ENCODE measurements at regions not wholly inside any gene's neighbourhood (a gene's known extent, or its start where the extent isn't known, plus 50 kb on each side); places are given as distances from the start of the nearest gene placed in this dataset.

DNA sequence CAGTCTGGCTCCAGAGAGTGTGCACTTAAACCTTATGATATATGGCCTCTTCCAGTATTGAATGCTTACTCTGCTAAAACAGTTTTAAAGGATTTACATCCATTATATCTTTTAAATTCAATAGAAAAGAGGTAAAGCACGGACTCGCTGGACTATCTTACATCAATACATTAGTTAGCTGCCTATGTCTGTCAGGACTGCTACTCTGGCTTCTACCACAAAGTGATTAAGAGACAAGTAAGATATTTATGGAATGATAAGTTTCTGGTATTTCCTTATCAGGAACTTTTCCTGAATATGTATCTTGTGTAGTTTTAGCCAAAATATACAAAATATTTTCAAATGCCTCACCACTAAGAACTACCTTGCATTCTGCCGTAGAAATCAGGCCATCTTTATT lies 295.1 kb downstream of the ISL1 start:
- TF ChIP-seq JUNB (IDR thresholded peaks at IDR 0.05; ENCODE audit: unreplicated experiment) (no peak), EZH2phosphoT487 (IDR thresholded peaks at IDR 0.05; ENCODE audit: unreplicated experiment) (no peak), ZNF114 (CRISPR knock-in tag; IDR thresholded peaks at IDR 0.05) (no peak), EZH2 (IDR thresholded peaks at IDR 0.05; ENCODE audit: low read depth, unreplicated experiment) (no peak), ZNF331 (CRISPR knock-in tag; IDR thresholded peaks at IDR 0.05; ENCODE audit: low read depth) (no peak), POLR2AphosphoS5 (IDR thresholded peaks at IDR 0.05; ENCODE audit: low read depth) (no peak), STAT1 (IDR thresholded peaks at IDR 0.05; ENCODE audit: unreplicated experiment) (no peak), CREB1 (CRISPR knock-in tag; IDR thresholded peaks at IDR 0.05; ENCODE audit: low read depth) (no peak)
- TF ChIP-seq, protein P1, sequence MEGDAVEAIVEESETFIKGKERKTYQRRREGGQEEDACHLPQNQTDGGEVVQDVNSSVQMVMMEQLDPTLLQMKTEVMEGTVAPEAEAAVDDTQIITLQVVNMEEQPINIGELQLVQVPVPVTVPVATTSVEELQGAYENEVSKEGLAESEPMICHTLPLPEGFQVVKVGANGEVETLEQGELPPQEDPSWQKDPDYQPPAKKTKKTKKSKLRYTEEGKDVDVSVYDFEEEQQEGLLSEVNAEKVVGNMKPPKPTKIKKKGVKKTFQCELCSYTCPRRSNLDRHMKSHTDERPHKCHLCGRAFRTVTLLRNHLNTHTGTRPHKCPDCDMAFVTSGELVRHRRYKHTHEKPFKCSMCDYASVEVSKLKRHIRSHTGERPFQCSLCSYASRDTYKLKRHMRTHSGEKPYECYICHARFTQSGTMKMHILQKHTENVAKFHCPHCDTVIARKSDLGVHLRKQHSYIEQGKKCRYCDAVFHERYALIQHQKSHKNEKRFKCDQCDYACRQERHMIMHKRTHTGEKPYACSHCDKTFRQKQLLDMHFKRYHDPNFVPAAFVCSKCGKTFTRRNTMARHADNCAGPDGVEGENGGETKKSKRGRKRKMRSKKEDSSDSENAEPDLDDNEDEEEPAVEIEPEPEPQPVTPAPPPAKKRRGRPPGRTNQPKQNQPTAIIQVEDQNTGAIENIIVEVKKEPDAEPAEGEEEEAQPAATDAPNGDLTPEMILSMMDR (conservative IDR thresholded peaks at IDR 0.05; ENCODE audit: low read depth in 2 of 2): no peak
- TF ChIP-seq, protein P2, sequence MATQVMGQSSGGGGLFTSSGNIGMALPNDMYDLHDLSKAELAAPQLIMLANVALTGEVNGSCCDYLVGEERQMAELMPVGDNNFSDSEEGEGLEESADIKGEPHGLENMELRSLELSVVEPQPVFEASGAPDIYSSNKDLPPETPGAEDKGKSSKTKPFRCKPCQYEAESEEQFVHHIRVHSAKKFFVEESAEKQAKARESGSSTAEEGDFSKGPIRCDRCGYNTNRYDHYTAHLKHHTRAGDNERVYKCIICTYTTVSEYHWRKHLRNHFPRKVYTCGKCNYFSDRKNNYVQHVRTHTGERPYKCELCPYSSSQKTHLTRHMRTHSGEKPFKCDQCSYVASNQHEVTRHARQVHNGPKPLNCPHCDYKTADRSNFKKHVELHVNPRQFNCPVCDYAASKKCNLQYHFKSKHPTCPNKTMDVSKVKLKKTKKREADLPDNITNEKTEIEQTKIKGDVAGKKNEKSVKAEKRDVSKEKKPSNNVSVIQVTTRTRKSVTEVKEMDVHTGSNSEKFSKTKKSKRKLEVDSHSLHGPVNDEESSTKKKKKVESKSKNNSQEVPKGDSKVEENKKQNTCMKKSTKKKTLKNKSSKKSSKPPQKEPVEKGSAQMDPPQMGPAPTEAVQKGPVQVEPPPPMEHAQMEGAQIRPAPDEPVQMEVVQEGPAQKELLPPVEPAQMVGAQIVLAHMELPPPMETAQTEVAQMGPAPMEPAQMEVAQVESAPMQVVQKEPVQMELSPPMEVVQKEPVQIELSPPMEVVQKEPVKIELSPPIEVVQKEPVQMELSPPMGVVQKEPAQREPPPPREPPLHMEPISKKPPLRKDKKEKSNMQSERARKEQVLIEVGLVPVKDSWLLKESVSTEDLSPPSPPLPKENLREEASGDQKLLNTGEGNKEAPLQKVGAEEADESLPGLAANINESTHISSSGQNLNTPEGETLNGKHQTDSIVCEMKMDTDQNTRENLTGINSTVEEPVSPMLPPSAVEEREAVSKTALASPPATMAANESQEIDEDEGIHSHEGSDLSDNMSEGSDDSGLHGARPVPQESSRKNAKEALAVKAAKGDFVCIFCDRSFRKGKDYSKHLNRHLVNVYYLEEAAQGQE (IDR thresholded peaks at IDR 0.05; ENCODE audit: unreplicated experiment): no peak
- TF ChIP-seq, protein P3, sequence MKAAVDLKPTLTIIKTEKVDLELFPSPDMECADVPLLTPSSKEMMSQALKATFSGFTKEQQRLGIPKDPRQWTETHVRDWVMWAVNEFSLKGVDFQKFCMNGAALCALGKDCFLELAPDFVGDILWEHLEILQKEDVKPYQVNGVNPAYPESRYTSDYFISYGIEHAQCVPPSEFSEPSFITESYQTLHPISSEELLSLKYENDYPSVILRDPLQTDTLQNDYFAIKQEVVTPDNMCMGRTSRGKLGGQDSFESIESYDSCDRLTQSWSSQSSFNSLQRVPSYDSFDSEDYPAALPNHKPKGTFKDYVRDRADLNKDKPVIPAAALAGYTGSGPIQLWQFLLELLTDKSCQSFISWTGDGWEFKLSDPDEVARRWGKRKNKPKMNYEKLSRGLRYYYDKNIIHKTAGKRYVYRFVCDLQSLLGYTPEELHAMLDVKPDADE (IDR thresholded peaks at IDR 0.05): no peak
- TF ChIP-seq, protein P4, sequence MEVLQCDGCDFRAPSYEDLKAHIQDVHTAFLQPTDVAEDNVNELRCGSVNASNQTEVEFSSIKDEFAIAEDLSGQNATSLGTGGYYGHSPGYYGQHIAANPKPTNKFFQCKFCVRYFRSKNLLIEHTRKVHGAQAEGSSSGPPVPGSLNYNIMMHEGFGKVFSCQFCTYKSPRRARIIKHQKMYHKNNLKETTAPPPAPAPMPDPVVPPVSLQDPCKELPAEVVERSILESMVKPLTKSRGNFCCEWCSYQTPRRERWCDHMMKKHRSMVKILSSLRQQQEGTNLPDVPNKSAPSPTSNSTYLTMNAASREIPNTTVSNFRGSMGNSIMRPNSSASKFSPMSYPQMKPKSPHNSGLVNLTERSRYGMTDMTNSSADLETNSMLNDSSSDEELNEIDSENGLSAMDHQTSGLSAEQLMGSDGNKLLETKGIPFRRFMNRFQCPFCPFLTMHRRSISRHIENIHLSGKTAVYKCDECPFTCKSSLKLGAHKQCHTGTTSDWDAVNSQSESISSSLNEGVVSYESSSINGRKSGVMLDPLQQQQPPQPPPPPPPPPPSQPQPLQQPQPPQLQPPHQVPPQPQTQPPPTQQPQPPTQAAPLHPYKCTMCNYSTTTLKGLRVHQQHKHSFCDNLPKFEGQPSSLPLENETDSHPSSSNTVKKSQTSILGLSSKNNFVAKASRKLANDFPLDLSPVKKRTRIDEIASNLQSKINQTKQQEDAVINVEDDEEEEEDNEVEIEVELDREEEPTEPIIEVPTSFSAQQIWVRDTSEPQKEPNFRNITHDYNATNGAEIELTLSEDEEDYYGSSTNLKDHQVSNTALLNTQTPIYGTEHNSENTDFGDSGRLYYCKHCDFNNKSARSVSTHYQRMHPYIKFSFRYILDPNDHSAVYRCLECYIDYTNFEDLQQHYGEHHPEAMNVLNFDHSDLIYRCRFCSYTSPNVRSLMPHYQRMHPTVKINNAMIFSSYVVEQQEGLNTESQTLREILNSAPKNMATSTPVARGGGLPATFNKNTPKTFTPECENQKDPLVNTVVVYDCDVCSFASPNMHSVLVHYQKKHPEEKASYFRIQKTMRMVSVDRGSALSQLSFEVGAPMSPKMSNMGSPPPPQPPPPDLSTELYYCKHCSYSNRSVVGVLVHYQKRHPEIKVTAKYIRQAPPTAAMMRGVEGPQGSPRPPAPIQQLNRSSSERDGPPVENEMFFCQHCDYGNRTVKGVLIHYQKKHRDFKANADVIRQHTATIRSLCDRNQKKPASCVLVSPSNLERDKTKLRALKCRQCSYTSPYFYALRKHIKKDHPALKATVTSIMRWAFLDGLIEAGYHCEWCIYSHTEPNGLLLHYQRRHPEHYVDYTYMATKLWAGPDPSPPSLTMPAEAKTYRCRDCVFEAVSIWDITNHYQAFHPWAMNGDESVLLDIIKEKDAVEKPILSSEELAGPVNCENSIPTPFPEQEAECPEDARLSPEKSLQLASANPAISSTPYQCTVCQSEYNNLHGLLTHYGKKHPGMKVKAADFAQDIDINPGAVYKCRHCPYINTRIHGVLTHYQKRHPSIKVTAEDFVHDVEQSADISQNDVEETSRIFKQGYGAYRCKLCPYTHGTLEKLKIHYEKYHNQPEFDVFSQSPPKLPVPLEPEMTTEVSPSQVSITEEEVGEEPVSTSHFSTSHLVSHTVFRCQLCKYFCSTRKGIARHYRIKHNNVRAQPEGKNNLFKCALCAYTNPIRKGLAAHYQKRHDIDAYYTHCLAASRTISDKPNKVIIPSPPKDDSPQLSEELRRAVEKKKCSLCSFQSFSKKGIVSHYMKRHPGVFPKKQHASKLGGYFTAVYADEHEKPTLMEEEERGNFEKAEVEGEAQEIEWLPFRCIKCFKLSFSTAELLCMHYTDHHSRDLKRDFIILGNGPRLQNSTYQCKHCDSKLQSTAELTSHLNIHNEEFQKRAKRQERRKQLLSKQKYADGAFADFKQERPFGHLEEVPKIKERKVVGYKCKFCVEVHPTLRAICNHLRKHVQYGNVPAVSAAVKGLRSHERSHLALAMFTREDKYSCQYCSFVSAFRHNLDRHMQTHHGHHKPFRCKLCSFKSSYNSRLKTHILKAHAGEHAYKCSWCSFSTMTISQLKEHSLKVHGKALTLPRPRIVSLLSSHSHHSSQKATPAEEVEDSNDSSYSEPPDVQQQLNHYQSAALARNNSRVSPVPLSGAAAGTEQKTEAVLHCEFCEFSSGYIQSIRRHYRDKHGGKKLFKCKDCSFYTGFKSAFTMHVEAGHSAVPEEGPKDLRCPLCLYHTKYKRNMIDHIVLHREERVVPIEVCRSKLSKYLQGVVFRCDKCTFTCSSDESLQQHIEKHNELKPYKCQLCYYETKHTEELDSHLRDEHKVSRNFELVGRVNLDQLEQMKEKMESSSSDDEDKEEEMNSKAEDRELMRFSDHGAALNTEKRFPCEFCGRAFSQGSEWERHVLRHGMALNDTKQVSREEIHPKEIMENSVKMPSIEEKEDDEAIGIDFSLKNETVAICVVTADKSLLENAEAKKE (CRISPR knock-in tag; IDR thresholded peaks at IDR 0.05): no peak
